ENCODE measurements at regions not wholly inside any gene's neighbourhood (a gene's known extent, or its start where the extent isn't known, plus 50 kb on each side); places are given as distances from the start of the nearest gene placed in this dataset.

- no peaks in the 10 kb centered on the region for H3K36me3 ChIP-seq (ENCODE audit: control insufficient read depth in 4 of 4, insufficient read depth in 4 of 4, low read length in 4 of 4)
- TF ChIP-seq CTCF (IDR thresholded peaks at IDR 0.05; ENCODE audit: control extremely low read depth, extremely low read depth): no peak
- H3K27me3 ChIP-seq (ENCODE audit: control insufficient read depth in 3 of 3, insufficient read depth in 3 of 3, low read length in 2 of 3): no peaks in the 10 kb centered on the region
- H3K27ac ChIP-seq (ENCODE audit: low read depth in 1 of 2, low read length in 1 of 2): no peak overlapping the region
- H3K4me3 ChIP-seq: no peak overlapping the region
- peaks cover 0 to 4% (median 0%) of the 10 kb centered on the region in 4 donors for H3K9me3 ChIP-seq (ENCODE audit: control insufficient read depth in 4 of 4, insufficient read depth in 3 of 4, low read length in 3 of 4)
- 93 to 96% methylated on average over 1 of the region's 1 CpG for WGBS, 2 donors
- H3K9ac ChIP-seq (ENCODE audit: insufficient read depth in 1 of 2, low read length in 2 of 2): no peak overlapping the region
- DNase-seq (no peak), ATAC-seq (ENCODE audit: insufficient read depth, low FRiP score) (no peak)
- peaks cover 0 to 1% (median 0%) of the 10 kb centered on the region in 5 donors for H3K4me1 ChIP-seq (ENCODE audit: control insufficient read depth in 5 of 5, insufficient read depth in 5 of 5, low read length in 5 of 5)
Measured at GRCh38 chr12:88662093-88662492, 81.8 kb upstream of the KITLG start.

- Histone ChIP-seq H3K4me1 (ENCODE audit: control insufficient read depth in 5 of 5, insufficient read depth in 5 of 5, low read length in 5 of 5) (no peaks in the 10 kb centered on the region), H3K27me3 (ENCODE audit: control insufficient read depth in 3 of 3, insufficient read depth in 3 of 3, low read length in 2 of 3) (no peaks in the 10 kb centered on the region), H3K4me3 (no peak overlapping the region), H3K36me3 (ENCODE audit: control insufficient read depth in 4 of 4, insufficient read depth in 4 of 4, low read length in 4 of 4) (no peaks in the 10 kb centered on the region), H3K27ac (ENCODE audit: low read depth in 1 of 2, low read length in 1 of 2) (no peak overlapping the region), H3K9me3 (ENCODE audit: control insufficient read depth in 4 of 4, insufficient read depth in 3 of 4, low read length in 3 of 4) (peaks cover 0 to 4% (median 0%) of the 10 kb centered on the region in 4 donors), H3K9ac (ENCODE audit: insufficient read depth in 1 of 2, low read length in 2 of 2) (no peak overlapping the region)
- DNase-seq (peak in 1 of 3 donors; percentile 38), ATAC-seq (ENCODE audit: insufficient read depth, low FRiP score) (no peak)
- TF ChIP-seq CTCF (IDR thresholded peaks at IDR 0.05; ENCODE audit: control extremely low read depth, extremely low read depth): no peak
Measured at GRCh38 chr12:88658009-88658408, 77.7 kb upstream of the KITLG start.

GRCh38 chr12:88650715-88651114 lies 70.4 kb upstream of the KITLG start:
- ATAC-seq (ENCODE audit: insufficient read depth, low FRiP score) (peak; percentile 41), DNase-seq (no peak)
- H3K9ac ChIP-seq (ENCODE audit: insufficient read depth in 1 of 2, low read length in 2 of 2): no peak overlapping the region
- H3K36me3 ChIP-seq (ENCODE audit: control insufficient read depth in 4 of 4, insufficient read depth in 4 of 4, low read length in 4 of 4): no peaks in the 10 kb centered on the region
- no peaks in the 10 kb centered on the region for H3K27me3 ChIP-seq (ENCODE audit: control insufficient read depth in 3 of 3, insufficient read depth in 3 of 3, low read length in 2 of 3)
- H3K27ac ChIP-seq (ENCODE audit: low read depth in 1 of 2, low read length in 1 of 2): no peak overlapping the region
- H3K9me3 ChIP-seq (ENCODE audit: control insufficient read depth in 4 of 4, insufficient read depth in 3 of 4, low read length in 3 of 4): no peaks in the 10 kb centered on the region
- TF ChIP-seq CTCF (IDR thresholded peaks at IDR 0.05; ENCODE audit: control extremely low read depth, extremely low read depth): no peak
- H3K4me3 ChIP-seq: no peak overlapping the region
- H3K4me1 ChIP-seq (ENCODE audit: control insufficient read depth in 5 of 5, insufficient read depth in 5 of 5, low read length in 5 of 5): no peaks in the 10 kb centered on the region

GRCh38 chr12:88648625-88649024 lies 68.4 kb upstream of the KITLG start:
- Histone ChIP-seq H3K4me3 (no peak overlapping the region), H3K9ac (ENCODE audit: insufficient read depth in 1 of 2, low read length in 2 of 2) (no peak overlapping the region), H3K9me3 (ENCODE audit: control insufficient read depth in 4 of 4, insufficient read depth in 3 of 4, low read length in 3 of 4) (no peaks in the 10 kb centered on the region), H3K36me3 (ENCODE audit: control insufficient read depth in 4 of 4, insufficient read depth in 4 of 4, low read length in 4 of 4) (no peaks in the 10 kb centered on the region), H3K27me3 (ENCODE audit: control insufficient read depth in 3 of 3, insufficient read depth in 3 of 3, low read length in 2 of 3) (no peaks in the 10 kb centered on the region), H3K27ac (ENCODE audit: low read depth in 1 of 2, low read length in 1 of 2) (no peak overlapping the region), H3K4me1 (ENCODE audit: control insufficient read depth in 5 of 5, insufficient read depth in 5 of 5, low read length in 5 of 5) (no peaks in the 10 kb centered on the region)
- DNase-seq: no peak
- TF ChIP-seq CTCF (IDR thresholded peaks at IDR 0.05; ENCODE audit: control extremely low read depth, extremely low read depth): no peak
- no peak for ATAC-seq (ENCODE audit: insufficient read depth, low FRiP score)
- WGBS, 2 donors: 98 to 100% methylated on average over 1 of the region's 1 CpG

Data from lung (tissue), 11 donors.